GM19239 (cell line): ENCODE measurements at regions not wholly inside any gene's neighbourhood (a gene's known extent, or its start where the extent isn't known, plus 50 kb on each side); places are given as distances from the start of the nearest gene placed in this dataset.
"Not testable (repeated sequence)": the region's sequence is repeated elsewhere in the genome, so short reads cannot be mapped to it uniquely, and the experiment has no call there.

Experiments used
- DNase-seq: peaks from one replicate; pipeline ENCODE4 v3.0.0; 2011; ENCODE audit warnings: low spot score; ENCODE audit not compliant: insufficient read length
- FAIRE-seq: peaks from 2 replicates; lab custom pipeline; 2011; peaks lifted over from hg19 to GRCh38; lab: Jason Lieb, UNC

DNA sequence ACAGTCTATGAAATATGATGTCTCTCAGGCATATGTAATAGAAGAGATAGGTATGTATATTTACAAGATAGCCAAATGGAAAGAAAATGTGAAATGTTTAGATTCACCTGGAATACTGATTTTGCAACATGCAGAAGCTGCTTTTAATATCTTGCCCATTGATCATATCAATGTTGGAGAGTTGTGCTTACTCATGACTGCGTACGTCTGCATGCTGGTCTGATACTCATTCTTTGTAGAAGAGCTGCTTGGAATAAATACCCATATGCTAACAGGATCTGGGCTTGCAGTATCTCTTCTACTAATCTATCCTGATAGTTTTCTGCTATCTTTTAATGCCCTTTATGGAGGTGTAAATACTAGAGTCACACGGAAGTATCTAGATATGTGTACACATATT, 120.6 kb upstream of the FOXP2 start:
- FAIRE-seq (no peak), DNase-seq (no peak)

DNA sequence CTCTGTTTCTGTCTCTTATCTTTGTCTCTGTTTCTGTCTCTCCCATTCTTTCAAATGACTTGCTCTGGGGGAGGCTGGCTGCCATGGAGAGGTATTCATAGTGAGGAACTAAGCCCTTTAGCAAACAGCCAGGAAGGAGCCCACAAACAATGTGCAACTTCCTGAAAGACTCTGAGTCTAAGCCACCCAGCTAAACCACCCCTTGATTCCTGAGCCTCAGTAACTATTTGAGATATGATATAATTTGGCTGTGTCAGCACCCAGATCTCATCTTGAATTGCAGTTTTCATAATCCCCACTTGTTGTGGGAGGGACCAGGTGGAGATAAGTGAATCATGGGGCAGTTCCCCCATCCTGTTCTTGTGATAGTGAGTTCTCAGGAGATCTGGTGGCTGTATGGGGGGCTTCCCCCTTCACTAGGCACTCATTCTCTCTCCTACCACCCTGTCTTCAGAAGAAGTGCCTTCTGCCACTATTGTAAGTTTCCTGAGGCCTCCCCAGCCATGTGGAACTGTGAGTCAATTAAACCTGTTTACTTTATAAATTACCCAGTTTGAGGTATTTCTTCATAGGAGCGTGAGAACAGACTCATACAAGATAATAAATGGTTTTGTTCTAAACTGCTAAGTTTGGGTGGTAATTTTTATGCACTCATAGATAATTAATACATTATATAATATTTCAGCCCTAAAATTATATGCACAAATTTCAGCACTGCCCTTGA, 121.2 kb upstream of the FOXP2 start:
- FAIRE-seq (no peak), DNase-seq (no peak)

DNA sequence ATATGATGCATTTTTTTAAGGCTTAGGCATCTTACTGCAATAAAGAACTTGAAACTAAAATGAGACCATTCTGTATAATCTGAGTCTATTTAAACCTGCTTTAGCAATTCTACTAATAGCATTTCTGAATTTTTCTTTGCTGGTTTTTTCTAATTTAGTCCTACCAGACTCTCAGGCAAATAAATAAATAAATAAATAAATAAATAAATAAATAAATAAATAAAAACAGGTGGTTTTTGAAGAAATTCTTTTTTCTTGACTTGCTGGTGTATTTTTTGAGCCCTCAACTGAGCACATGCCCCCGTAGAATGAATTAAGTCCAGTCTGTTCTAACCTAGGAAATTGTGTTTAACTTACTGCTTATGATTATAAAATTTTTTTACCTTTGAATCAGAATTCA, 134.7 kb upstream of the FOXP2 start:
- FAIRE-seq (no peak), DNase-seq (no peak)

DNA sequence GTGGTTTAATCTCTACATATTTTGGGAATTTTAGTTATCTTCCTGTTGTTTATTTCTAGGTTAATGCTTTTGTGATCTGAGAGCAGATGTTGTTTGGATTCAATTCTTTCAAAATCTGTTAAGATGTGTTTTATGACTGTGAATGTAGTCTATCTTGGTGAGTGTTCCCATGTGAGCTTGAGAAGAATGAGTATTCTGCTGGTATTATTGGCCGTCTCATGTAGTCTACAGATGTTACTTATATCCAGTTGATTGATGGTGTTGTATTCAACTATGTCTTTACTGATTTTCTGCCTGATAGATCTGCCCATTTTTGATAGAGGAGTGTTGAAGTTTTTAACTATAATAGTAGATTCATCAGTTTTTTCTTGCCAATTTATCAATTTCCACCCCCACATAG, 141.4 kb upstream of the FOXP2 start:
- no peak for DNase-seq
- FAIRE-seq: no peak

DNA sequence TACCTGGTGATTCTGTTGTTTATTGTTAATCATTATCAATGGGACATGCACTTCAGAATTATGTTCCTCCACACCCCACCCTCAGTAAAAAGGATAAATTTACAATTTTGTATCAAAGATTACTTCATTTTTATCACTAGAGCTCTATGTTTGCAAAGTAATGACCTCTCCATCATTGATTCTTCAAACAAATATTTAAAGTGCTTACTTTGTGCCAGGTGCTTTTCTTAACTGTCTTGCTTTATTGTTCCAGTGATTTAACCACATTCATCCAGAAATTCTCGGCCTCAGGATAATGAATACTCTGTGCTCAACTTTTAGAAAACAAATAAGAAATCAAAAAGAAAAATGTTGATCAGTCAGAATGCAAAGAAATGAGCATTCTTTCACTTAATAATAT, 144.9 kb upstream of the FOXP2 start:
- DNase-seq (no peak), FAIRE-seq (no peak)

DNA sequence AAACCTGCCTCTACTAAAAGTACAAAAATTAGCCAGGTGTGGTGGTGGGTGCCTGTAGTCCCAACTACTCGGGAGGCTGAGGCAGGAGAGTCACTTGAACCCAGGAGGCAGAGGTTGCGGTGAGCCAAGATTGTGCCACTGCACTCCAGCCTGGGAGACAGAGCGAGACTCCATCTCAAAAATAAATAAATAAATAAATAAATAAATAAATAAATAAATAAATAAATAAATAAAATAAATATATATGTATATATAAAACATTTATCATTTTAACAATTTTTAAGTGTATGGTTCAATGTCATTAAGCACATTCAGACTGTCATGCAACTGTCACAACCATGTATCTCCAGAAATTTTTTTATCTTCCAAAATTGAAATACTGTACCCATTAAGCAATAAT, 147.1 kb upstream of the FOXP2 start:
- DNase-seq, FAIRE-seq: not testable (repeated sequence)

DNA sequence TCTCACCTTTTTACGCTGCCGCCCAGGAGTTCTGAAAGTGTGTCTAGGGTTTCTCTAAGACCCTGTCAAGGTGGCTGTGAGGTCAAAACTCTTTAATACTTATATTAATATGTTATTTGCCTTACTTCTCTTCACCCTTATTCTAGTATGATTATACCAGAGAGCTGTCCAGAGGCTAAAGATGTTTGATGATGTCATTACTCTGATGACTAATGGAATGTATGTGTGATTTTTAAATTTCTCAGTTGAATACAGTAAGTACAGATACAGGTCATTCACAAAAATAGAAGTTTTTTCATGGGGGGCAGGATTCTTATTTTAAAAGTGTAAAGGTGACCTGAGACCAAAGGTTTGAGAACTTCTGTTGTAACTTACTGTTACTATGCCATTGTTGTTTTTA, 150.6 kb upstream of the FOXP2 start:
- DNase-seq: no peak
- FAIRE-seq: no peak

DNA sequence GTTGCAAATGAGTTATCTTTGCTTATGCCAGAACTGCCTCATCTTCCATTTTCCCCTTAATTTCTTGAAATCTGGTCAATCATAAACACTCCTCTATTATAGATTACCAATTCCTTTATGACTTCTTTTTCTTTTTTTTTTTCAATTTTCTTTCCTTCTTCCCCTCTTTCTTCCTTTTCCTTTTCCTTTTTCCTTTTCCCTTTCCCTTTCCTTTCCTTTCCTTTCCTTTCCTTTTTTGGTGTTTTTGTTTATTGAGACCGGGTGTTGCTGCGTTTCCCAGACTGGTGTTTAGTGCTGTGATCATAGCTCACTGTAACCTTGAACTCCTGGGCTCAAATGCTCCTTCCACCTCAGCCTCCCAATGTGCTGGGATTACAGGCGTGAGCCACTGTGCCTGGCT, 151.4 kb upstream of the FOXP2 start:
- FAIRE-seq (no peak), DNase-seq (no peak)

DNA sequence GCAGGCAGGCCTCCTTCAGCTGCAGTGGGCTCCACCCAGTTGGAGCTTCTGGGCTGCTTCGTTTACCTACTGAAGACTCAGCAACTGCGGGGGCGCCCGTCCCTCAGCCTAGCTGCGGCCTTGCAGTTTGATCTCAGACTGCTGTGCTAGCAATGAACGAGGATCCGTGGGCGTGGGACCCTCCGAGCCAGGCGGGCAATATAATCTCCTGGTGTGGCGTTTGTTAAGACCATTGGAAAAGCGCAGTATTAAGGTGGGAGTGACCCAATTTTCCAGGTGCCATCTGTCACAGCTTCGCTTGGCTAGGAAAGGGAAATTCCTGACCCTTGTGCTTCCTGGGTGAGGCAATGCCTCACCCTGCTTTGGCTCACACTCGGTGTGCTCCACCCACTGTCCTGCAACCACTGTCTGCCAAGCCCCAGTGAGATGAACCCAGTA, 159.2 kb upstream of the FOXP2 start:
- FAIRE-seq (no peak), DNase-seq (no peak)

DNA sequence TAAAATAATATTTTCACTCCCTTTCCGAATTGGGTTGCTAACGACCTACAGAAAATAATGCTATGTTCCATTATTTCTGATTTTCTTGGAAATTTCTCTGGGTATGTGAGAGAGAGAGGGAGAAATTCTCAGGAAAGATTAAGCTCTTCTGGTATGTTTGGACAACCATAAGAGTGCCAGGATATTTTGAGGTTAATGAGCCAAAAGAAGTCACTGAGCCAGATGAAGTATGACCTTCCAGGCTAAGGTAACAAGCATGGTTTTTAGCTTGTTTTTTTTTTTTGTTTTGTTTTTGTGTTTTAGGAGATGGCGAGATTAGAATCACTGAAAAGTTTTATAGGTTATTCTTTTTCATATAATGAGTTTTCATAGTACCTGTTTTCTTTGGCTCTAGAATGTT, 171.0 kb upstream of the FOXP2 start:
- FAIRE-seq (no peak), DNase-seq (no peak)

DNA sequence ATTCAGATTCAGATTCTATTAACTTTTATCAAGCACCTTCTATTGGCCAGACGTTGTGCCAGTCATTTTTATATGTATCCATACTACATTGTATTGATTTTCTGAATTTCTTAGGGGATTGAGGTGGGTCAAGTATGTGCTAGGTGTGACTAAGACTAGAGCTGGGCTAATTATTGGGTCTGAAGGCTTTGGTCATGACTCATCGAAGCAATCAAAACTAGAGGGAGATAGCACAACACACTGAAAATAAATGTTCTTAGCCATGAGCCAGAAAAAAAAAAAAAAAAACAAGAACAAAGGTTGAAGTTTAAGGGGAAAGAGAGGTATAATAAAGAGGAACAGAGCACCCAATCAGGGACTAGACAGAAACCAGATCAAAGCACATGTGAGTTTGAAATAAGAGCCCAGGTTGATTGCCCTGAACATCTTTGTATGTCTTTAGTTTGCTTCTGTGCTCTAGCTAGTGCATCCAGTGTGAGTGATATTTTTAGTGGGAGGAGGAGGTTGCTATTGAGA, 171.6 kb upstream of the FOXP2 start:
- FAIRE-seq (no peak), DNase-seq (no peak)

DNA sequence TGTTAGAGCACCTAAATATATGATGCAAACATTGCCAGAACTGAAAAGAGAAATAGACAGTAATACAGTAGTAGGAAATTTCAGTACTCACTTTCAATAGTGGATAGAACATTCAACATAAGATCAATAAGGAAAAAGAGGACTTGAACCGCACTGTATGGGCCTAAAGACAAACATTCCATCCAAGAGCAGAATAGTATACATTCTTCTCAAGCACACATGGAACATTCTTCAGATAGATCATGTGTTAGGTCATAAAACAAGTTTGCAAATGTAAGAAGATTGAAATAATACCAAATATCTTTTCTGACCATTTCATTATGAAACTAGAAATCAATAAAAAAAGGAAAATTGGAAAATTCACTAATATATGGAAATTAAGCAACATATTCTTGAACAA, 185.4 kb upstream of the FOXP2 start:
- no peak for FAIRE-seq
- DNase-seq: no peak

DNA sequence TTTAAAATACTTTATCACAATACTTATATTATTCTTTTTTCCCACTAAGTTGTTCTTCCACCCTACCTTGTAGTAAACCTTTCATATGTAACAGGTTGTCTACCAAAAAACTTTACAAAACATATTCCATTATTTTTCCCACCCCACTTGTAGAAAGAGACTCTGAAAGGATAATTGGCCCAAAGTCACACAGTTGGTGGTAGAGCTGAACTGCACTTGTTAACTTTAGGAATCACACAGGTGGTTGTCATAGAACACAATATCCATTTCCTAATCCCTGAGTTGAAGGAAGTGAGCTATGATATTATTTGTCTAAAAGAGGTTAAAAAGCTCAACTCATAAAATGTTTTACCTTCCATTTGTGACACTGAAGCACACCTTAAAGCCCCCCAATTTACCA, 188.8 kb upstream of the FOXP2 start:
- FAIRE-seq: no peak
- no peak for DNase-seq

DNA sequence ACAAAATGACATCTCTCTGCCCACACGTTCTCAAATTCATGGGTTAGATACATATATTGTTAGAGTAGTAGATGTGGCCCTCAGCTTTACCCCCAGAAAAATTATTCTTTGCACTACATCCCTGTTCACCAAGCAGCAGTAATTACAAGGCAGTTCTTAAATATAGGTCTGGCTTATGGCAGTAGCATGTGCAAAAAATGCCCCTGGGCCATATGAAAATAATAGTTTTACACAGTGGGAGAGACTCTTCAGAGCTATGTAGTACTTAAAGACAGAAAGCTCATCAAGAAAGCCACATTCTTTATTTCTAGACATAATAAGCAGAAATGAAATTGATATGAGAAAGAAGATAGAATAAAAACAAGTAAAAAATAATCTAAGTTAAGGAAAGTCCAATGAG, 196.3 kb upstream of the FOXP2 start:
- no peak for FAIRE-seq
- DNase-seq: no peak

DNA sequence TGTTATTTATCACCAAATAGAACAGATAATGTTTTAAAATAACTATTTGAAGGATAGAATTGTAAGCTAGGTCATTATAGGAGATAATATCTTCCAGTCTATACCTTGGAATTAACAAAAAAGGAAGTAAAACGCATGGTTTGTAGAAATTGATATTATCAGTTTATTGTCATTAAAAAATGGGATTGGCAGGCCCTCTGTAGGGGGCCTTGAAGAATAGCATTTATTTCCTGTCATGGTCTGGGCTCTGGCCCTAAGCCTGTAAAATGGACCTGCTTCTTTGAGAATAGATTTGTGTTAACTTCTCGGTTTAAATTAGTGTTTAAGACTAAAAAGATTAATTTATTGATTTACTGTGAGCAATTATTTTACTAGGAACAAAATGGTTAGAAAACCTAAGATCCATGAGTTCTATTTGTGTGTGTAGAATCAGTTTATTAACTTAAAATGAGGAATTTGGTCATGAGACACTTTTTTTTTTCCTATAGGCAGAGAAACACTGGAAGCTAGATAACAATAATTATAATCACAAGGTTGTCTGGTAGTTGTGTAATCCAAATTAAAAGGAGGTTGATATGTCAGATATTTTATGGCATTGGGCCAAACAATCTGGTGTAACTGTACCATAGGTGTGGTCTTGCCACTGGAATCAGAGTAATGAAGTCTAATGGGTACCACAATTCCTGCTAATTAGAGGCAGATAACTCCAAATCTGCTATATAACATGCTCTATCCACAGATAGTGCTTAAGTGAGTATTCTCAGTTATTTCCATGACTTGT, 197.4 kb upstream of the FOXP2 start:
- DNase-seq: no peak
- no peak for FAIRE-seq

DNA sequence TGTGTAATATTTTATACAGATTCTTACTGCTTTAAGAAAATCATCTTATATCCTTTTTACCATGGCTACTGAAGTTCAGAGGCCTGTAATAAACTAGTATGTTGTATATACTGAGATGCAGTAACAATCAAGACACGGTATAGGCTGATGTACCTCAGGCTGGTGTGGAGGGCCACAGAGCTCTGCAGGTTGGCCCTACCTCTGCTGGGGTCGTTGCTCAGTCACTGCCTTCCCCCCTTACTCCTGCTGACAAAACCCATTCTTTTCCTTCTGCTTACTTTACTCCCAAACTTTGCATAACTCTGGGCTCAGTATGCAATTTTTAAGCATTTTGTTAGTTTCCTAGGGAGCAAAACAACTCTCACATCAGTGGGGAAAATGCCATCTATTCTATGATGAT, 200.1 kb upstream of the FOXP2 start:
- DNase-seq (no peak), FAIRE-seq (no peak)

DNA sequence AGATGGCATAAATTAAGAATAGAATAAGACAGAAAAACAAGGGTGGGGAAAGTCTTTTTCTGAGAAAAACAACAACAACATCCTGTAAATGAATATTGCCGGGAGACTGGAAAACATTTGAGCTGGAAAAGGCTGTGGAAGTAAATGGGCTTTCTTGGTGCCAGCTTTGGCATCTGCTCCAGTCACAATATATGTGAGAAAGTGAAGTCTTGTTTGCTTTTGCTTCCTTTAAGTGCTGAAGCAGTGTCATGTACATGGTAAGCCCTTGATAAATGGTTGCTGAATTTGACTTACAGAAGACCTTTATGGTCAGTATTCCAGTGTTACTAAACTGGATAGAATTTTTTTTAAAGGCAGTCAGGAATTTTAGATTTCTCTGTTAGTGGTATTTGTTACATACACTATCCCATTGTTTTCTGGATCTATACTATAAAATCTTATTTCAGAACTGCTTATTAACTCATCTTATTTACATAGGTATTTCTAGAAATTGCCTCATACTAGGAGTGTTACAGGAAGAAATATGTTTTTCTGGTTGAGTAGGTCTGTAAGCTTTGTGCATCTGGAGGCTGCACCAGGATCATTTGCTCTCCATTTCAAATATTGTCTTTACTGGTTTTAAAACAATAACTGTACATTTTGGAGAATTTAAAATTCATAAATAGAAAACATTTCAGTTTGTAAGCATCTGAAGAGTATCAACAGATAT, 201.7 kb upstream of the FOXP2 start:
- FAIRE-seq: no peak
- DNase-seq: no peak

DNA sequence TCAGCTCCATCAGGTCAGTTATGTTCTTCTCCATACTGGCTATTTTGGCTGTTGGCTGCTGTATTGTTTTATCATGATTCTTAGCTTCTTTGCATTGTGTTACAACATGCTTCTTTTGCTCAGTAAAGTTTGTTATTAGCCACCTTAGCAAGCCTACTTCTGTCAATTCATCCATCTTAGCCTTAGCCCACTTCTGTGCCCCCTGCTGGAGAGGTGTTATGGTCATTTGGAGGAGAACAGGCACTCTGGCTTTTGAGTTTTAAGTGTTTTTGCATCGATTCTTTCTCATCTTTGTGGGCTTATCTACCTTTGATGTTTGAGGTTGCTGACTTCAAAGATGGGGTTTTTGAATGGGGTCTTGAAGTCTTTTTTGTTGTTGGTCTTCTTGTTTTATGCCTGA, 204.6 kb upstream of the FOXP2 start:
- FAIRE-seq: no peak
- DNase-seq: no peak

DNA sequence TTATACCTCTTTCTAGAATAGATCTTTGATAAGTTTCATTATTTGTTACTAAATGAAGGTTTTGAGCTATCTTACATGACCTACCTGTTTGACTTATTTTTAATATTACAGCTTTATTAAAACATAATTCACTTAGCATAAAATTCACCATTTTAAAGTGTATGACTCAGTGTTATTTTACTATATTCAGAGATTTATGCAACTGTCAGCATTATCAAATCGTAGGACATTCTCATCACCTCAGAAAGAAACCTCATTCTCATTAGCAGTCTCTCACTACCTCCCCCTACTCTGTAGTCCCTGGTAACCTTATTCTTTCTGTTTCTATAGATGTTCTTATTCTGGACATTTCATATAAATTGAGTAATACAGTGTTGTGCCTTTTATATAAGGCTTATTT, 207.9 kb upstream of the FOXP2 start:
- DNase-seq (no peak), FAIRE-seq (no peak)

DNA sequence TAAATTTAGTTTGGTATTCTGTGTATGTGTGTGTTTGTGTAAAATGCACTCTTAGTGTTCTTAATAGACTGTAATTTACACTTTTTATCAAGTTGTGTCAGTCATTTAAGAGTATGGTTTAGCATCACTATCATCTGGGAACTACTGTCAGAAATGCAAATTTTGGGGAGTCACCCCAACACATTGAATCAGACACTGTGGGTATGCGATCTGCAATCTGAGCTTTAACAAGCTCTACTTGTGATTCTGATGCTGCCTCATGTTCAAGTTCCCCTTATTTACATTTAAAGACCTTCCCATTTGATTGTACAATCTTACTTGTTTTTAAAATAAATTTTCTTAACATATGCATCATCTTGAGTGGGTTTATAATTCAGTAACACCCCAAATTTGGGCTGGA, 218.1 kb upstream of the FOXP2 start:
- DNase-seq (no peak), FAIRE-seq (no peak)

DNA sequence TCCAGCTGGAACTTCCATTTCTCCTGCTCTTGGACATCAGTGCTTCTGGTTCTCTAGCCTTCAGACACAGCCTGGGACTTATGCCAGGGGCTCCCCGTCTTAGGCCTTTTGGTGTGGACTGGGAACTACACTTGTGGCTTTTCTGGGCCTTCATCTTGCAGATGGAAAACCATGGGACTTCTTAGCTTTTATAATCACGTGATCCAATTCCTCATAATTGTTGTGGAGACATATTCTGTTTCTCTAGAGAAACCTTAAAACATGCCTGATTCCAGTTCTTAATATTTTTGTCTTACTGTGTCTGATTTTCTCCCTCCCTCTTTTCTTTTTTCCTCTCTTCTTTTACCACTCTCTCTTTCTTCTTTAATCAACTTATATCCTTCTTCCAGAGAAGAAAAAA, 224.2 kb upstream of the FOXP2 start:
- no peak for FAIRE-seq
- no peak for DNase-seq
